K562 (cell line): ENCODE measurements at regions not wholly inside any gene's neighbourhood (a gene's known extent, or its start where the extent isn't known, plus 50 kb on each side); places are given as distances from the start of the nearest gene placed in this dataset.

Experiments
- CEBPZ ChIP-seq: fragments of 150-350 bp; IDR thresholded peaks from 2 replicates; pipeline ENCODE4 v1.6.1; 2014; ENCODE audit warnings: low read depth, mild to moderate bottlenecking, low read length, borderline replicate concordance
- CREB5 ChIP-seq: fragments of 250-450 bp; sonication (Bioruptor Pico); IDR thresholded peaks from 2 replicates; pipeline ENCODE4 v1.5.0; 2020; ENCODE audit warnings: mild to moderate bottlenecking
- FOXP1 ChIP-seq: sonication (generic); formaldehyde crosslinking; IDR thresholded peaks from 2 replicates; pipeline ENCODE4 v1.8.0; 2022; ENCODE audit warnings: mild to moderate bottlenecking, missing genetic modification reagents
- JUND ChIP-seq, 2 experiments: IDR thresholded peaks; 2 replicates in 1 of 2; 3 replicates in 1 of 2; pipeline ENCODE4 v1.6.1; 2011; ENCODE audit warnings: borderline replicate concordance in 2 of 2, low read depth in 2 of 2, low read length in 2 of 2, improper control_type of control experiment in 1 of 2, missing biosample characterization in 1 of 2, missing genetic modification characterization in 1 of 2, missing genetic modification reagents in 1 of 2
- KAT2B ChIP-seq: IDR thresholded peaks from one replicate; pipeline ENCODE4 v1.6.1; 2012; ENCODE audit warnings: low read depth, mild to moderate bottlenecking, control low read depth, inconsistent platforms, low read length, moderate library complexity
- LARP7 ChIP-seq: fragments of 450-650 bp; IDR thresholded peaks from 2 replicates; pipeline ENCODE4 v1.6.1; 2016
- NR2C1 ChIP-seq, 2 experiments: fragments of 450-650 bp; IDR thresholded peaks; 2 replicates each; pipeline ENCODE4 v1.6.1; 2017; ENCODE audit warnings: mild to moderate bottlenecking in 2 of 2, antibody characterized with exemption in 1 of 2, inconsistent platforms in 1 of 2, missing compliant biosample characterization in 1 of 2, missing genetic modification characterization in 1 of 2
- UBTF ChIP-seq, 2 experiments: IDR thresholded peaks; 2 replicates each; pipeline ENCODE4 v1.6.1; 2012; ENCODE audit warnings: improper control_type of control experiment in 2 of 2, low read depth in 2 of 2, low read length in 2 of 2, borderline replicate concordance in 1 of 2
- ZFP36 ChIP-seq: fragments of 150-350 bp; IDR thresholded peaks from 2 replicates; pipeline ENCODE4 v1.6.1; 2018; ENCODE audit warnings: low read length, low read depth; ENCODE audit not compliant: partially characterized antibody
- ZNF77 ChIP-seq: fragments of 250-450 bp; sonication (Bioruptor Pico); IDR thresholded peaks from 2 replicates; pipeline ENCODE4 v1.5.0; 2020

- TF ChIP-seq CEBPZ (no peak), NR2C1 (IDR thresholded peaks at IDR 0.05) (no peak), NR2C1 (tag; IDR thresholded peaks at IDR 0.05) (no peak), CREB5 (CRISPR knock-in tag) (no peak), ZFP36 (no peak), FOXP1 (CRISPR knock-in tag) (no peak), ZNF77 (CRISPR knock-in tag) (no peak), LARP7 (no peak), JUND (IDR thresholded peaks at IDR 0.05; ENCODE audit: borderline replicate concordance, low read depth, low read length) (no peak), JUND (tag; IDR thresholded peaks at IDR 0.05; ENCODE audit: borderline replicate concordance, low read depth, low read length) (no peak), UBTF (IDR thresholded peaks at IDR 0.05; ENCODE audit: borderline replicate concordance in 1 of 2, low read depth in 2 of 2, low read length in 2 of 2) (no peak), KAT2B (no peak)
These were observed 196.6 kb downstream of the SALL1 start (continued) for GRCh38 chr16:50954469-50954868.
